ENCODE measurements at regions not wholly inside any gene's neighbourhood (a gene's known extent, or its start where the extent isn't known, plus 50 kb on each side); places are given as distances from the start of the nearest gene placed in this dataset.
"Not testable (repeated sequence)": the region's sequence is repeated elsewhere in the genome, so short reads cannot be mapped to it uniquely, and the experiment has no call there.

DNA sequence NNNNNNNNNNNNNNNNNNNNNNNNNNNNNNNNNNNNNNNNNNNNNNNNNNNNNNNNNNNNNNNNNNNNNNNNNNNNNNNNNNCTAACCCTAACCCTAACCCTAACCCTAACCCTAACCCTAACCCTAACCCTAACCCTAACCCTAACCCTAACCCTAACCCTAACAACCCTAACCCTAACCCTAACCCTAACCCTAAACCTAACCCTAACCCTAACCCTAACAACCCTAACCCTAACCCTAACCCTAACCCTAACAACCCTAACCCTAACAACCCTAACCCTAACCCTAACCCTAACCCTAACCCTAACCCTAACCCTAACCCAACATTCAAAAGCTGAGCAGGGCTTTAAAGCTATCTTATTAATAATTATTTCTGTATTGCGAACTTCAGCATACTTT, 182.5 kb upstream of the FAM20C start:
- TF ChIP-seq, protein P1, sequence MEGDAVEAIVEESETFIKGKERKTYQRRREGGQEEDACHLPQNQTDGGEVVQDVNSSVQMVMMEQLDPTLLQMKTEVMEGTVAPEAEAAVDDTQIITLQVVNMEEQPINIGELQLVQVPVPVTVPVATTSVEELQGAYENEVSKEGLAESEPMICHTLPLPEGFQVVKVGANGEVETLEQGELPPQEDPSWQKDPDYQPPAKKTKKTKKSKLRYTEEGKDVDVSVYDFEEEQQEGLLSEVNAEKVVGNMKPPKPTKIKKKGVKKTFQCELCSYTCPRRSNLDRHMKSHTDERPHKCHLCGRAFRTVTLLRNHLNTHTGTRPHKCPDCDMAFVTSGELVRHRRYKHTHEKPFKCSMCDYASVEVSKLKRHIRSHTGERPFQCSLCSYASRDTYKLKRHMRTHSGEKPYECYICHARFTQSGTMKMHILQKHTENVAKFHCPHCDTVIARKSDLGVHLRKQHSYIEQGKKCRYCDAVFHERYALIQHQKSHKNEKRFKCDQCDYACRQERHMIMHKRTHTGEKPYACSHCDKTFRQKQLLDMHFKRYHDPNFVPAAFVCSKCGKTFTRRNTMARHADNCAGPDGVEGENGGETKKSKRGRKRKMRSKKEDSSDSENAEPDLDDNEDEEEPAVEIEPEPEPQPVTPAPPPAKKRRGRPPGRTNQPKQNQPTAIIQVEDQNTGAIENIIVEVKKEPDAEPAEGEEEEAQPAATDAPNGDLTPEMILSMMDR (IDR thresholded peaks at IDR 0.05; ENCODE audit: poor library complexity, severe bottlenecking) = not testable (repeated sequence)
- not testable (repeated sequence) for TF ChIP-seq RAD21 (conservative IDR thresholded peaks at IDR 0.05); TAF1 (IDR thresholded peaks at IDR 0.05; ENCODE audit: low read depth); EP300 (conservative IDR thresholded peaks at IDR 0.05; ENCODE audit: poor library complexity, severe bottlenecking); SMC3 (conservative IDR thresholded peaks at IDR 0.05; ENCODE audit: poor library complexity); EZH2 (IDR thresholded peaks at IDR 0.05; ENCODE audit: borderline replicate concordance, insufficient read depth, low read length, poor library complexity, severe bottlenecking); POLR2AphosphoS5 (IDR thresholded peaks at IDR 0.05)
- TF ChIP-seq, protein P2, sequence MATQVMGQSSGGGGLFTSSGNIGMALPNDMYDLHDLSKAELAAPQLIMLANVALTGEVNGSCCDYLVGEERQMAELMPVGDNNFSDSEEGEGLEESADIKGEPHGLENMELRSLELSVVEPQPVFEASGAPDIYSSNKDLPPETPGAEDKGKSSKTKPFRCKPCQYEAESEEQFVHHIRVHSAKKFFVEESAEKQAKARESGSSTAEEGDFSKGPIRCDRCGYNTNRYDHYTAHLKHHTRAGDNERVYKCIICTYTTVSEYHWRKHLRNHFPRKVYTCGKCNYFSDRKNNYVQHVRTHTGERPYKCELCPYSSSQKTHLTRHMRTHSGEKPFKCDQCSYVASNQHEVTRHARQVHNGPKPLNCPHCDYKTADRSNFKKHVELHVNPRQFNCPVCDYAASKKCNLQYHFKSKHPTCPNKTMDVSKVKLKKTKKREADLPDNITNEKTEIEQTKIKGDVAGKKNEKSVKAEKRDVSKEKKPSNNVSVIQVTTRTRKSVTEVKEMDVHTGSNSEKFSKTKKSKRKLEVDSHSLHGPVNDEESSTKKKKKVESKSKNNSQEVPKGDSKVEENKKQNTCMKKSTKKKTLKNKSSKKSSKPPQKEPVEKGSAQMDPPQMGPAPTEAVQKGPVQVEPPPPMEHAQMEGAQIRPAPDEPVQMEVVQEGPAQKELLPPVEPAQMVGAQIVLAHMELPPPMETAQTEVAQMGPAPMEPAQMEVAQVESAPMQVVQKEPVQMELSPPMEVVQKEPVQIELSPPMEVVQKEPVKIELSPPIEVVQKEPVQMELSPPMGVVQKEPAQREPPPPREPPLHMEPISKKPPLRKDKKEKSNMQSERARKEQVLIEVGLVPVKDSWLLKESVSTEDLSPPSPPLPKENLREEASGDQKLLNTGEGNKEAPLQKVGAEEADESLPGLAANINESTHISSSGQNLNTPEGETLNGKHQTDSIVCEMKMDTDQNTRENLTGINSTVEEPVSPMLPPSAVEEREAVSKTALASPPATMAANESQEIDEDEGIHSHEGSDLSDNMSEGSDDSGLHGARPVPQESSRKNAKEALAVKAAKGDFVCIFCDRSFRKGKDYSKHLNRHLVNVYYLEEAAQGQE (IDR thresholded peaks at IDR 0.05; ENCODE audit: borderline replicate concordance) = not testable (repeated sequence)

All from neural cell (in vitro differentiated cells).